A549 (cell line): ENCODE measurements at regions not wholly inside any gene's neighbourhood (a gene's known extent, or its start where the extent isn't known, plus 50 kb on each side); places are given as distances from the start of the nearest gene placed in this dataset.

Source experiments
- CEBPB ChIP-seq, 2 experiments: fragments of >200 bp in 1 of 2; sonication (Bioruptor Twin) in 1 of 2; formaldehyde crosslinking in 1 of 2; IDR thresholded peaks; 2 replicates each; pipeline ENCODE4 v1.6.1; 2012 to 2016
- EP300 ChIP-seq, 2 experiments: fragments of >200 bp; sonication (Bioruptor Twin); formaldehyde crosslinking; IDR thresholded peaks; 2 replicates in 1 of 2; 3 replicates in 1 of 2; pipeline ENCODE4 v1.6.1; 2016 to 2017
- FOSB ChIP-seq: fragments of 250-450 bp; sonication (Bioruptor Pico); IDR thresholded peaks from 2 replicates; pipeline ENCODE4 v1.5.0; 2020; ENCODE audit warnings: mild to moderate bottlenecking, moderate library complexity
- HOXA7 ChIP-seq: fragments of 250-450 bp; sonication (Bioruptor Pico); IDR thresholded peaks from 2 replicates; pipeline ENCODE4 v1.5.0; 2020; ENCODE audit warnings: mild to moderate bottlenecking, moderate library complexity
- MAFK ChIP-seq: fragments of 450-650 bp; IDR thresholded peaks from 2 replicates; pipeline ENCODE4 v1.6.1; 2014; ENCODE audit not compliant: partially characterized antibody
- MAX ChIP-seq: IDR thresholded peaks from 2 replicates; pipeline ENCODE4 v1.6.1; 2012
- MYC ChIP-seq: IDR thresholded peaks from 2 replicates; pipeline ENCODE4 v1.6.1; 2012; ENCODE audit warnings: mild to moderate bottlenecking, inconsistent platforms, low read length, improper control_type of control experiment, borderline replicate concordance
- POLR2A ChIP-seq: IDR thresholded peaks from 2 replicates; pipeline ENCODE4 v1.6.1; 2012; ENCODE audit warnings: mild to moderate bottlenecking, low read length
- POLR2AphosphoS2 ChIP-seq: conservative IDR thresholded peaks from 2 replicates; pipeline ENCODE4 v1.6.1; 2012; ENCODE audit warnings: low read length, improper control_type of control experiment, inconsistent platforms
- TP53 ChIP-seq: fragments of 250-450 bp; sonication (Bioruptor Pico); IDR thresholded peaks from 2 replicates; pipeline ENCODE4 v1.5.0; 2021; ENCODE audit warnings: mild to moderate bottlenecking, moderate library complexity
- TF ChIP-seq, protein P1 (sequence below): fragments of >200 bp; sonication (Bioruptor Twin); formaldehyde crosslinking; IDR thresholded peaks from 3 replicates; pipeline ENCODE4 v1.5.1; 2016
- TF ChIP-seq, protein P2 (sequence below): fragments of 200-600 bp; sonication (generic); IDR thresholded peaks from 2 replicates; pipeline ENCODE4 v1.6.1; 2016; ENCODE audit warnings: antibody characterized with exemption, mild to moderate bottlenecking, moderate library complexity

GRCh38 chr16:66152823-66153393 is 213.6 kb upstream of the CDH5 start:
- TF ChIP-seq, protein P1, sequence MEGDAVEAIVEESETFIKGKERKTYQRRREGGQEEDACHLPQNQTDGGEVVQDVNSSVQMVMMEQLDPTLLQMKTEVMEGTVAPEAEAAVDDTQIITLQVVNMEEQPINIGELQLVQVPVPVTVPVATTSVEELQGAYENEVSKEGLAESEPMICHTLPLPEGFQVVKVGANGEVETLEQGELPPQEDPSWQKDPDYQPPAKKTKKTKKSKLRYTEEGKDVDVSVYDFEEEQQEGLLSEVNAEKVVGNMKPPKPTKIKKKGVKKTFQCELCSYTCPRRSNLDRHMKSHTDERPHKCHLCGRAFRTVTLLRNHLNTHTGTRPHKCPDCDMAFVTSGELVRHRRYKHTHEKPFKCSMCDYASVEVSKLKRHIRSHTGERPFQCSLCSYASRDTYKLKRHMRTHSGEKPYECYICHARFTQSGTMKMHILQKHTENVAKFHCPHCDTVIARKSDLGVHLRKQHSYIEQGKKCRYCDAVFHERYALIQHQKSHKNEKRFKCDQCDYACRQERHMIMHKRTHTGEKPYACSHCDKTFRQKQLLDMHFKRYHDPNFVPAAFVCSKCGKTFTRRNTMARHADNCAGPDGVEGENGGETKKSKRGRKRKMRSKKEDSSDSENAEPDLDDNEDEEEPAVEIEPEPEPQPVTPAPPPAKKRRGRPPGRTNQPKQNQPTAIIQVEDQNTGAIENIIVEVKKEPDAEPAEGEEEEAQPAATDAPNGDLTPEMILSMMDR = no peak
- TF ChIP-seq MYC (no peak), EP300 (IDR thresholded peaks at IDR 0.05) (no peak), POLR2AphosphoS2 (no peak), TP53 (no peak), MAFK (no peak), FOSB (CRISPR knock-in tag) (no peak), CEBPB (IDR thresholded peaks at IDR 0.05) (no peak), HOXA7 (no peak), MAX (no peak), POLR2A (no peak)
- TF ChIP-seq, protein P2, sequence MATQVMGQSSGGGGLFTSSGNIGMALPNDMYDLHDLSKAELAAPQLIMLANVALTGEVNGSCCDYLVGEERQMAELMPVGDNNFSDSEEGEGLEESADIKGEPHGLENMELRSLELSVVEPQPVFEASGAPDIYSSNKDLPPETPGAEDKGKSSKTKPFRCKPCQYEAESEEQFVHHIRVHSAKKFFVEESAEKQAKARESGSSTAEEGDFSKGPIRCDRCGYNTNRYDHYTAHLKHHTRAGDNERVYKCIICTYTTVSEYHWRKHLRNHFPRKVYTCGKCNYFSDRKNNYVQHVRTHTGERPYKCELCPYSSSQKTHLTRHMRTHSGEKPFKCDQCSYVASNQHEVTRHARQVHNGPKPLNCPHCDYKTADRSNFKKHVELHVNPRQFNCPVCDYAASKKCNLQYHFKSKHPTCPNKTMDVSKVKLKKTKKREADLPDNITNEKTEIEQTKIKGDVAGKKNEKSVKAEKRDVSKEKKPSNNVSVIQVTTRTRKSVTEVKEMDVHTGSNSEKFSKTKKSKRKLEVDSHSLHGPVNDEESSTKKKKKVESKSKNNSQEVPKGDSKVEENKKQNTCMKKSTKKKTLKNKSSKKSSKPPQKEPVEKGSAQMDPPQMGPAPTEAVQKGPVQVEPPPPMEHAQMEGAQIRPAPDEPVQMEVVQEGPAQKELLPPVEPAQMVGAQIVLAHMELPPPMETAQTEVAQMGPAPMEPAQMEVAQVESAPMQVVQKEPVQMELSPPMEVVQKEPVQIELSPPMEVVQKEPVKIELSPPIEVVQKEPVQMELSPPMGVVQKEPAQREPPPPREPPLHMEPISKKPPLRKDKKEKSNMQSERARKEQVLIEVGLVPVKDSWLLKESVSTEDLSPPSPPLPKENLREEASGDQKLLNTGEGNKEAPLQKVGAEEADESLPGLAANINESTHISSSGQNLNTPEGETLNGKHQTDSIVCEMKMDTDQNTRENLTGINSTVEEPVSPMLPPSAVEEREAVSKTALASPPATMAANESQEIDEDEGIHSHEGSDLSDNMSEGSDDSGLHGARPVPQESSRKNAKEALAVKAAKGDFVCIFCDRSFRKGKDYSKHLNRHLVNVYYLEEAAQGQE = no peak
